HEK293 (cell line): ENCODE measurements at regions not wholly inside any gene's neighbourhood (a gene's known extent, or its start where the extent isn't known, plus 50 kb on each side); places are given as distances from the start of the nearest gene placed in this dataset.

Experiments
- FEZF1 ChIP-seq: fragments of 450-650 bp; formaldehyde crosslinking; IDR thresholded peaks from 2 replicates; pipeline ENCODE4 v1.5.1; 2016; ENCODE audit warnings: missing biosample characterization, missing genetic modification characterization
- KLF1 ChIP-seq: fragments of 450-650 bp; formaldehyde crosslinking; IDR thresholded peaks from 2 replicates; pipeline ENCODE4 v1.5.1; 2016; ENCODE audit warnings: missing biosample characterization, missing genetic modification characterization
- ZFP37 ChIP-seq: fragments of 450-650 bp; formaldehyde crosslinking; IDR thresholded peaks from 2 replicates; pipeline ENCODE4 v1.5.1; 2016; ENCODE audit warnings: missing biosample characterization, missing genetic modification characterization
- ZNF155 ChIP-seq: fragments of 450-650 bp; formaldehyde crosslinking; IDR thresholded peaks from 2 replicates; pipeline ENCODE4 v1.5.1; 2016; ENCODE audit warnings: missing biosample characterization, missing genetic modification characterization
- ZNF544 ChIP-seq: fragments of 450-650 bp; formaldehyde crosslinking; IDR thresholded peaks from 2 replicates; pipeline ENCODE4 v1.5.0; 2017; ENCODE audit warnings: missing biosample characterization, missing genetic modification characterization
- ZNF549 ChIP-seq: fragments of 450-650 bp; IDR thresholded peaks from 2 replicates; pipeline ENCODE4 v1.5.1; 2018; ENCODE audit warnings: missing biosample characterization, missing genetic modification characterization, mild to moderate bottlenecking, inconsistent platforms, moderate library complexity
- ZNF776 ChIP-seq: fragments of 450-650 bp; formaldehyde crosslinking; IDR thresholded peaks from 2 replicates; pipeline ENCODE4 v1.5.0; 2017; ENCODE audit warnings: missing biosample characterization, missing genetic modification characterization, borderline replicate concordance
- TF ChIP-seq, protein P1 (sequence below): fragments of 450-650 bp; formaldehyde crosslinking; IDR thresholded peaks from 2 replicates; pipeline ENCODE4 v1.5.1; 2016; ENCODE audit warnings: missing biosample characterization, missing genetic modification characterization, low read depth
- TF ChIP-seq, protein P2 (sequence below): fragments of 450-650 bp; formaldehyde crosslinking; optimal IDR thresholded peaks from 2 replicates; pipeline ENCODE3; 2016; ENCODE audit warnings: missing biosample characterization, mild to moderate bottlenecking, missing genetic modification characterization
- TF ChIP-seq, protein P3 (sequence below): fragments of 450-650 bp; IDR thresholded peaks from 2 replicates; pipeline ENCODE4 v1.5.1; 2018; ENCODE audit warnings: missing biosample characterization, mild to moderate bottlenecking, missing genetic modification characterization
- TF ChIP-seq, protein P4 (sequence below): fragments of 450-650 bp; formaldehyde crosslinking; IDR thresholded peaks from 2 replicates; pipeline ENCODE4 v1.5.1; 2016; ENCODE audit warnings: missing biosample characterization, missing genetic modification characterization
- TF ChIP-seq, protein P5 (sequence below): fragments of 450-650 bp; formaldehyde crosslinking; IDR thresholded peaks from 2 replicates; pipeline ENCODE4 v1.5.1; 2016; ENCODE audit warnings: missing biosample characterization, missing genetic modification characterization
- TF ChIP-seq, protein P6 (sequence below): fragments of 450-650 bp; formaldehyde crosslinking; IDR thresholded peaks from 2 replicates; pipeline ENCODE4 v1.5.1; 2016; ENCODE audit warnings: missing biosample characterization, missing genetic modification characterization

DNA sequence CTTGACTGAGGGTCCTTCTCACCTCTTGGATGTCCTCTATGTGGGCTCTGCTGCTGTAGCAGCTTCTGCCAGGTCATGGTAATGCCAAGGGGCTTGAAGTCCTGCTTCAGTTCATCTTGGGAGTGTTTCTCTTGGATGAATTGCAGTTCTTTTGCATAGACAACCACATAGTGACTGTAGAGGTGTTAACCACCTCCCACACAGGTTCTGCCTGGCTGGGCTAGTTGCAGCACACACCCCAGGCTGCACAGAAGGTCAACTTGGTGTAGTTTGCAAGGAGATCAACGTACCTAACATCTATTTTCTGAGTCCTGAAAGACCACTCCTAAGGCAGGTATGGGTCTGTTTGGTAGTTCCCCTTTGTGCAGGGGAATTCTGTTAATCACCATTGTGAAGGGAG lies 108.1 kb downstream of the ADCYAP1 start:
- no peak for TF ChIP-seq ZNF544 (tag by site-specific recombination)
- TF ChIP-seq, protein P1, sequence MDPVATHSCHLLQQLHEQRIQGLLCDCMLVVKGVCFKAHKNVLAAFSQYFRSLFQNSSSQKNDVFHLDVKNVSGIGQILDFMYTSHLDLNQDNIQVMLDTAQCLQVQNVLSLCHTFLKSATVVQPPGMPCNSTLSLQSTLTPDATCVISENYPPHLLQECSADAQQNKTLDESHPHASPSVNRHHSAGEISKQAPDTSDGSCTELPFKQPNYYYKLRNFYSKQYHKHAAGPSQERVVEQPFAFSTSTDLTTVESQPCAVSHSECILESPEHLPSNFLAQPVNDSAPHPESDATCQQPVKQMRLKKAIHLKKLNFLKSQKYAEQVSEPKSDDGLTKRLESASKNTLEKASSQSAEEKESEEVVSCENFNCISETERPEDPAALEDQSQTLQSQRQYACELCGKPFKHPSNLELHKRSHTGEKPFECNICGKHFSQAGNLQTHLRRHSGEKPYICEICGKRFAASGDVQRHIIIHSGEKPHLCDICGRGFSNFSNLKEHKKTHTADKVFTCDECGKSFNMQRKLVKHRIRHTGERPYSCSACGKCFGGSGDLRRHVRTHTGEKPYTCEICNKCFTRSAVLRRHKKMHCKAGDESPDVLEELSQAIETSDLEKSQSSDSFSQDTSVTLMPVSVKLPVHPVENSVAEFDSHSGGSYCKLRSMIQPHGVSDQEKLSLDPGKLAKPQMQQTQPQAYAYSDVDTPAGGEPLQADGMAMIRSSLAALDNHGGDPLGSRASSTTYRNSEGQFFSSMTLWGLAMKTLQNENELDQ (tag by site-specific recombination) = no peak
- TF ChIP-seq, protein P2, sequence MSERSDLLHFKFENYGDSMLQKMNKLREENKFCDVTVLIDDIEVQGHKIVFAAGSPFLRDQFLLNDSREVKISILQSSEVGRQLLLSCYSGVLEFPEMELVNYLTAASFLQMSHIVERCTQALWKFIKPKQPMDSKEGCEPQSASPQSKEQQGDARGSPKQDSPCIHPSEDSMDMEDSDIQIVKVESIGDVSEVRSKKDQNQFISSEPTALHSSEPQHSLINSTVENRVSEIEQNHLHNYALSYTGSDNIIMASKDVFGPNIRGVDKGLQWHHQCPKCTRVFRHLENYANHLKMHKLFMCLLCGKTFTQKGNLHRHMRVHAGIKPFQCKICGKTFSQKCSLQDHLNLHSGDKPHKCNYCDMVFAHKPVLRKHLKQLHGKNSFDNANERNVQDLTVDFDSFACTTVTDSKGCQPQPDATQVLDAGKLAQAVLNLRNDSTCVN (tag by site-specific recombination) = no peak
- TF ChIP-seq FEZF1 (tag by site-specific recombination) = no peak
- TF ChIP-seq, protein P3, sequence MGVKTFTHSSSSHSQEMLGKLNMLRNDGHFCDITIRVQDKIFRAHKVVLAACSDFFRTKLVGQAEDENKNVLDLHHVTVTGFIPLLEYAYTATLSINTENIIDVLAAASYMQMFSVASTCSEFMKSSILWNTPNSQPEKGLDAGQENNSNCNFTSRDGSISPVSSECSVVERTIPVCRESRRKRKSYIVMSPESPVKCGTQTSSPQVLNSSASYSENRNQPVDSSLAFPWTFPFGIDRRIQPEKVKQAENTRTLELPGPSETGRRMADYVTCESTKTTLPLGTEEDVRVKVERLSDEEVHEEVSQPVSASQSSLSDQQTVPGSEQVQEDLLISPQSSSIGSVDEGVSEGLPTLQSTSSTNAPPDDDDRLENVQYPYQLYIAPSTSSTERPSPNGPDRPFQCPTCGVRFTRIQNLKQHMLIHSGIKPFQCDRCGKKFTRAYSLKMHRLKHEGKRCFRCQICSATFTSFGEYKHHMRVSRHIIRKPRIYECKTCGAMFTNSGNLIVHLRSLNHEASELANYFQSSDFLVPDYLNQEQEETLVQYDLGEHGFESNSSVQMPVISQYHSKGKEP (tag by site-specific recombination) = no peak
- no peak for TF ChIP-seq ZNF776 (tag by site-specific recombination)
- TF ChIP-seq ZFP37 = no peak
- TF ChIP-seq, protein P4, sequence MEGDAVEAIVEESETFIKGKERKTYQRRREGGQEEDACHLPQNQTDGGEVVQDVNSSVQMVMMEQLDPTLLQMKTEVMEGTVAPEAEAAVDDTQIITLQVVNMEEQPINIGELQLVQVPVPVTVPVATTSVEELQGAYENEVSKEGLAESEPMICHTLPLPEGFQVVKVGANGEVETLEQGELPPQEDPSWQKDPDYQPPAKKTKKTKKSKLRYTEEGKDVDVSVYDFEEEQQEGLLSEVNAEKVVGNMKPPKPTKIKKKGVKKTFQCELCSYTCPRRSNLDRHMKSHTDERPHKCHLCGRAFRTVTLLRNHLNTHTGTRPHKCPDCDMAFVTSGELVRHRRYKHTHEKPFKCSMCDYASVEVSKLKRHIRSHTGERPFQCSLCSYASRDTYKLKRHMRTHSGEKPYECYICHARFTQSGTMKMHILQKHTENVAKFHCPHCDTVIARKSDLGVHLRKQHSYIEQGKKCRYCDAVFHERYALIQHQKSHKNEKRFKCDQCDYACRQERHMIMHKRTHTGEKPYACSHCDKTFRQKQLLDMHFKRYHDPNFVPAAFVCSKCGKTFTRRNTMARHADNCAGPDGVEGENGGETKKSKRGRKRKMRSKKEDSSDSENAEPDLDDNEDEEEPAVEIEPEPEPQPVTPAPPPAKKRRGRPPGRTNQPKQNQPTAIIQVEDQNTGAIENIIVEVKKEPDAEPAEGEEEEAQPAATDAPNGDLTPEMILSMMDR (tag by site-specific recombination) = no peak
- TF ChIP-seq, protein P5, sequence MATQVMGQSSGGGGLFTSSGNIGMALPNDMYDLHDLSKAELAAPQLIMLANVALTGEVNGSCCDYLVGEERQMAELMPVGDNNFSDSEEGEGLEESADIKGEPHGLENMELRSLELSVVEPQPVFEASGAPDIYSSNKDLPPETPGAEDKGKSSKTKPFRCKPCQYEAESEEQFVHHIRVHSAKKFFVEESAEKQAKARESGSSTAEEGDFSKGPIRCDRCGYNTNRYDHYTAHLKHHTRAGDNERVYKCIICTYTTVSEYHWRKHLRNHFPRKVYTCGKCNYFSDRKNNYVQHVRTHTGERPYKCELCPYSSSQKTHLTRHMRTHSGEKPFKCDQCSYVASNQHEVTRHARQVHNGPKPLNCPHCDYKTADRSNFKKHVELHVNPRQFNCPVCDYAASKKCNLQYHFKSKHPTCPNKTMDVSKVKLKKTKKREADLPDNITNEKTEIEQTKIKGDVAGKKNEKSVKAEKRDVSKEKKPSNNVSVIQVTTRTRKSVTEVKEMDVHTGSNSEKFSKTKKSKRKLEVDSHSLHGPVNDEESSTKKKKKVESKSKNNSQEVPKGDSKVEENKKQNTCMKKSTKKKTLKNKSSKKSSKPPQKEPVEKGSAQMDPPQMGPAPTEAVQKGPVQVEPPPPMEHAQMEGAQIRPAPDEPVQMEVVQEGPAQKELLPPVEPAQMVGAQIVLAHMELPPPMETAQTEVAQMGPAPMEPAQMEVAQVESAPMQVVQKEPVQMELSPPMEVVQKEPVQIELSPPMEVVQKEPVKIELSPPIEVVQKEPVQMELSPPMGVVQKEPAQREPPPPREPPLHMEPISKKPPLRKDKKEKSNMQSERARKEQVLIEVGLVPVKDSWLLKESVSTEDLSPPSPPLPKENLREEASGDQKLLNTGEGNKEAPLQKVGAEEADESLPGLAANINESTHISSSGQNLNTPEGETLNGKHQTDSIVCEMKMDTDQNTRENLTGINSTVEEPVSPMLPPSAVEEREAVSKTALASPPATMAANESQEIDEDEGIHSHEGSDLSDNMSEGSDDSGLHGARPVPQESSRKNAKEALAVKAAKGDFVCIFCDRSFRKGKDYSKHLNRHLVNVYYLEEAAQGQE (tag by site-specific recombination) = no peak
- no peak for TF ChIP-seq ZNF155 (tag by site-specific recombination)
- no peak for TF ChIP-seq KLF1 (tag by site-specific recombination)
- TF ChIP-seq, protein P6, sequence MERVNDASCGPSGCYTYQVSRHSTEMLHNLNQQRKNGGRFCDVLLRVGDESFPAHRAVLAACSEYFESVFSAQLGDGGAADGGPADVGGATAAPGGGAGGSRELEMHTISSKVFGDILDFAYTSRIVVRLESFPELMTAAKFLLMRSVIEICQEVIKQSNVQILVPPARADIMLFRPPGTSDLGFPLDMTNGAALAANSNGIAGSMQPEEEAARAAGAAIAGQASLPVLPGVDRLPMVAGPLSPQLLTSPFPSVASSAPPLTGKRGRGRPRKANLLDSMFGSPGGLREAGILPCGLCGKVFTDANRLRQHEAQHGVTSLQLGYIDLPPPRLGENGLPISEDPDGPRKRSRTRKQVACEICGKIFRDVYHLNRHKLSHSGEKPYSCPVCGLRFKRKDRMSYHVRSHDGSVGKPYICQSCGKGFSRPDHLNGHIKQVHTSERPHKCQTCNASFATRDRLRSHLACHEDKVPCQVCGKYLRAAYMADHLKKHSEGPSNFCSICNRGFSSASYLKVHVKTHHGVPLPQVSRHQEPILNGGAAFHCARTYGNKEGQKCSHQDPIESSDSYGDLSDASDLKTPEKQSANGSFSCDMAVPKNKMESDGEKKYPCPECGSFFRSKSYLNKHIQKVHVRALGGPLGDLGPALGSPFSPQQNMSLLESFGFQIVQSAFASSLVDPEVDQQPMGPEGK (tag by site-specific recombination) = no peak
- TF ChIP-seq ZNF549 (tag by site-specific recombination) = no peak
